CD8-positive, alpha-beta memory T cell (primary cell): ENCODE measurements at regions not wholly inside any gene's neighbourhood (a gene's known extent, or its start where the extent isn't known, plus 50 kb on each side); places are given as distances from the start of the nearest gene placed in this dataset.

Experiments
- CTCF ChIA-PET: fragments of 350-600 bp; sonication (Branson Sonifier 250); formaldehyde crosslinking; loops from one replicate; lab custom pipeline; 2021; ENCODE audit warnings: antibody characterized with exemption; lab: Charles Lee
- POLR2A ChIA-PET: fragments of 350-600 bp; sonication (Branson Sonifier 250); formaldehyde crosslinking; loops from one replicate; lab custom pipeline; 2021; ENCODE audit warnings: antibody characterized with exemption; lab: Charles Lee
- DNase-seq, 5 donors: peaks; one replicate each; pipeline versions ENCODE4 v3.0.0 to v3.0.0-alpha.2; 2020 to 2022; ENCODE audit warnings: mixed read lengths in 1 of 5
- H3K27ac ChIP-seq: one replicate; pipeline ENCODE4 v1.7.0; 2013; ENCODE audit warnings: low read depth, mild to moderate bottlenecking, low read length, moderate library complexity
- H3K27me3 ChIP-seq: 2 replicates; pipeline ENCODE4 v1.7.0; 2013; ENCODE audit warnings: low read length, mild to moderate bottlenecking; ENCODE audit not compliant: insufficient read depth, poor library complexity, severe bottlenecking
- H3K36me3 ChIP-seq: 2 replicates; pipeline ENCODE4 v1.7.0; 2013; ENCODE audit warnings: mild to moderate bottlenecking, low read length, moderate library complexity; ENCODE audit not compliant: insufficient read depth
- H3K4me1 ChIP-seq: 2 replicates; pipeline ENCODE4 v1.7.0; 2013; ENCODE audit warnings: mild to moderate bottlenecking, low read length, moderate library complexity; ENCODE audit not compliant: insufficient read depth
- H3K4me3 ChIP-seq: 2 replicates; pipeline ENCODE4 v1.7.0; 2013; ENCODE audit warnings: mild to moderate bottlenecking, low read length
- H3K9me3 ChIP-seq: 2 replicates; pipeline ENCODE4 v1.7.0; 2013; ENCODE audit warnings: mild to moderate bottlenecking, low read length
- H3K27ac Mint-ChIP-seq, 8 donors: one replicate each; pipeline ENCODE4 v1.8.0; 2020 to 2021; ENCODE audit warnings: mixed read lengths in 8 of 8, mild to moderate bottlenecking in 6 of 8, inconsistent platforms in 3 of 8, moderate library complexity in 3 of 8
- H3K27me3 Mint-ChIP-seq, 2 donors: one replicate each; pipeline ENCODE4 v1.8.0; 2020 to 2021; ENCODE audit warnings: mixed read lengths in 2 of 2, mild to moderate bottlenecking in 1 of 2, moderate library complexity in 1 of 2
- H3K36me3 Mint-ChIP-seq, 3 donors: one replicate each; pipeline ENCODE4 v1.8.0; 2020 to 2021; ENCODE audit warnings: mixed read lengths in 3 of 3, inconsistent platforms in 1 of 3, mild to moderate bottlenecking in 1 of 3
- H3K4me1 Mint-ChIP-seq, 3 donors: one replicate each; pipeline ENCODE4 v1.8.0; 2020 to 2021; ENCODE audit warnings: mixed read lengths in 3 of 3, inconsistent platforms in 1 of 3, mild to moderate bottlenecking in 1 of 3
- H3K4me3 Mint-ChIP-seq, 7 donors: one replicate each; pipeline ENCODE4 v1.8.0; 2020 to 2021; ENCODE audit warnings: mixed read lengths in 7 of 7, mild to moderate bottlenecking in 6 of 7, moderate library complexity in 4 of 7, inconsistent platforms in 2 of 7
- H3K9me3 Mint-ChIP-seq, 5 donors: one replicate each; pipeline ENCODE4 v1.8.0; 2020 to 2022; ENCODE audit warnings: mixed read lengths in 5 of 5, mild to moderate bottlenecking in 3 of 5, moderate library complexity in 2 of 5, inconsistent platforms in 1 of 5

- ChIA-PET POLR2A (no interaction called here), CTCF (no interaction called here)
- H3K27ac ChIP-seq: no peak overlapping the region
- H3K4me3 ChIP-seq: no peak overlapping the region
- no peak for DNase-seq
- H3K27ac Mint-ChIP-seq: no peak overlapping the region
- no peak overlapping the region for H3K4me3 Mint-ChIP-seq
- no peaks in the 10 kb centered on the region for H3K4me1 Mint-ChIP-seq
- H3K27me3 Mint-ChIP-seq: peaks cover 3 to 8% of the 10 kb centered on the region in 2 donors
- H3K9me3 Mint-ChIP-seq: no peaks in the 10 kb centered on the region
- H3K27me3 ChIP-seq: no peaks in the 10 kb centered on the region
- H3K36me3 ChIP-seq: no peaks in the 10 kb centered on the region
- H3K4me1 ChIP-seq: no peaks in the 10 kb centered on the region
- H3K9me3 ChIP-seq: no peaks in the 10 kb centered on the region
- H3K36me3 Mint-ChIP-seq: no peaks in the 10 kb centered on the region
These were observed 91.9 kb upstream of the STARD13 start for GRCh38 chr13:33377411-33377810.

DNA sequence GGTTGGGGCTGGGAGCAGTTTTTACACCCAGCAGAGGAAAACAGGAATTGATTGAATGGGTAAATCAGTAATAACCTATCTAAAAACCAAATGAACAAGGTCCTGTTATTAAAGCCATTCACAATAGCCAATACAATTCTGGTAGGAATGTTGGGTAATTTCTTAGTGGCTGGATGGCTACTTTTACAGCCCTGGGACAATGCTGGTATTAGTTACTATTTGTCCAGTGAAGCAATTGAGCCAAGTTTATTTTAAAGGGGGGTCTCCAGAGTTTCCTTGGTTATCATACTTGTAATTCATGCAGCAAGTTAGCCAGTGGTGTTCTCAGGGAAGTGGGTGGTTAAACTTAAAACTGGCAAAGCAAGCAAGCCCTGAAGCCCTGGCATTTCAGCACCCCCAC is 92.3 kb upstream of the STARD13 start:
- no peak for DNase-seq
- Histone ChIP-seq H3K27me3 (no peaks in the 10 kb centered on the region), H3K36me3 (no peaks in the 10 kb centered on the region), H3K4me1 (no peaks in the 10 kb centered on the region), H3K4me3 (no peak overlapping the region), H3K9me3 (no peaks in the 10 kb centered on the region), H3K27ac (no peak overlapping the region)
- Mint-ChIP-seq H3K9me3 (no peaks in the 10 kb centered on the region), H3K4me3 (no peak overlapping the region), H3K36me3 (no peaks in the 10 kb centered on the region), H3K27ac (no peak overlapping the region), H3K27me3 (peaks cover 3 to 8% of the 10 kb centered on the region in 2 donors), H3K4me1 (no peaks in the 10 kb centered on the region)
- ChIA-PET POLR2A (no interaction called here), CTCF (no interaction called here)

GRCh38 chr13:33379608-33380007 is 94.1 kb upstream of the STARD13 start:
- Mint-ChIP-seq H3K4me1 (no peaks in the 10 kb centered on the region), H3K36me3 (no peaks in the 10 kb centered on the region), H3K27ac (no peak overlapping the region), H3K9me3 (no peaks in the 10 kb centered on the region), H3K4me3 (no peak overlapping the region), H3K27me3 (peaks cover 3 to 11% of the 10 kb centered on the region in 2 donors)
- Histone ChIP-seq H3K36me3 (no peaks in the 10 kb centered on the region), H3K4me1 (no peaks in the 10 kb centered on the region), H3K4me3 (no peak overlapping the region), H3K9me3 (no peaks in the 10 kb centered on the region), H3K27ac (no peak overlapping the region), H3K27me3 (no peaks in the 10 kb centered on the region)
- ChIA-PET POLR2A (no interaction called here), CTCF (no interaction called here)
- no peak for DNase-seq

DNA sequence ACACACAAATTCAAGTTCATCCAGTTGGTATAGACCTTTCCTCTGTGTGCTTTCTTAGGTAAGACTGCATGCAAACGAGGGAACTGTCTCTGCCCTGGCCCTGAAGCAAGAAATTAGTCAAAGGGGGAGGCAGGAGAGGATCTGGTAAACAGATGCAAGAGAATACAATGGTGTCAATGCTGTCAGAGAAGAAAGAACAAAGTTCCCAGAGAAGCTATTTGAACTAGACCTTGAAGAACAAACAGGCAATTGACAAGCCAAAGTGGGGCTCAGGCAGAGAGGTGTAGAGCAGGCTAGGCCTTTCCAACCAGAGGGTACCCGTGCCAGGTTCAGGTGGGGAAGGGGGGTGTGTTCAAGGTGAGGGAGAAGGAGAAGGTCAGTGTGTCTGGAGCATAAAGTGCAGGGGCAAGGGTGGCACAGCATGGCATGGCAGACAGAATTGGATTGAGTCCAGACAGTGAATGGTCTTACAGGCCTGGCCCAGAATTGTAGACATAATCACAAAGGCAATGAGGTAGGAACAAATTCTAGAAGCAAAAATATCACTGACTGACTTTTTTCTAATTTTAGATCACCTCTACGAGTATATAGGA is 95.0 kb upstream of the STARD13 start:
- Histone ChIP-seq H3K4me3 (no peak overlapping the region), H3K36me3 (no peaks in the 10 kb centered on the region), H3K4me1 (no peaks in the 10 kb centered on the region), H3K27ac (no peak overlapping the region), H3K27me3 (no peaks in the 10 kb centered on the region), H3K9me3 (no peaks in the 10 kb centered on the region)
- H3K27me3 Mint-ChIP-seq: peaks cover 3 to 11% of the 10 kb centered on the region in 2 donors
- H3K27ac Mint-ChIP-seq: no peak overlapping the region
- H3K4me3 Mint-ChIP-seq: no peak overlapping the region
- ChIA-PET CTCF (no interaction called here), POLR2A (no interaction called here)
- no peaks in the 10 kb centered on the region for H3K9me3 Mint-ChIP-seq
- H3K36me3 Mint-ChIP-seq: no peaks in the 10 kb centered on the region
- no peak for DNase-seq
- H3K4me1 Mint-ChIP-seq: no peaks in the 10 kb centered on the region

- H3K27me3 ChIP-seq: no peaks in the 10 kb centered on the region
- H3K9me3 Mint-ChIP-seq: no peaks in the 10 kb centered on the region
- H3K27ac Mint-ChIP-seq: no peak overlapping the region
- ChIA-PET POLR2A (no interaction called here), CTCF (no interaction called here)
- peaks cover 3 to 11% of the 10 kb centered on the region in 2 donors for H3K27me3 Mint-ChIP-seq
- no peaks in the 10 kb centered on the region for H3K9me3 ChIP-seq
- H3K4me1 Mint-ChIP-seq: no peaks in the 10 kb centered on the region
- no peaks in the 10 kb centered on the region for H3K4me1 ChIP-seq
- H3K4me3 Mint-ChIP-seq: no peak overlapping the region
- H3K36me3 ChIP-seq: no peaks in the 10 kb centered on the region
- no peaks in the 10 kb centered on the region for H3K36me3 Mint-ChIP-seq
- H3K4me3 ChIP-seq: no peak overlapping the region
- H3K27ac ChIP-seq: no peak overlapping the region
- no peak for DNase-seq
These were observed 95.6 kb upstream of the STARD13 start for GRCh38 chr13:33381180-33381579.

DNA sequence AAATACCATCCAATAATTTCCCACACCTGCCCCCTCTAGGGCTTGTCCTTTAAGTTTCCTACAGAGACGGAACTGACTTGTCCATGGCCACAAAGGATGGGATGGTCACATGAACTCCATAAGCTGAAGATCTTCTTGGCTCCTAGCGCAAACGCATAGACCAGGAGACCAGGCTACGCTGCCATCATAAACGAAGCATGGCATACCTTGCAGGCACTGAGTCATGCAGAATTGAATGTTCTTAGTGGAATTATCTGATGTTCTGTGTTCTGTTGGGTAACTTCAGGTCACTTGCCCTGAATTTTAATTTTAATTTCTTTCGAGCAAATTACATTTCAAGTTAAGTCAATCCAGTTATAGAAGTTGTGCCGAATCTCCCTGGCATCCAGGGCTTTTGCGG is 96.4 kb upstream of the STARD13 start:
- POLR2A ChIA-PET: no interaction called here
- CTCF ChIA-PET: no interaction called here
- no peaks in the 10 kb centered on the region for H3K4me1 Mint-ChIP-seq
- no peaks in the 10 kb centered on the region for H3K9me3 Mint-ChIP-seq
- H3K9me3 ChIP-seq: no peaks in the 10 kb centered on the region
- no peaks in the 10 kb centered on the region for H3K4me1 ChIP-seq
- H3K27ac ChIP-seq: no peak overlapping the region
- H3K36me3 ChIP-seq: no peaks in the 10 kb centered on the region
- H3K36me3 Mint-ChIP-seq: no peaks in the 10 kb centered on the region
- H3K4me3 Mint-ChIP-seq: no peak overlapping the region
- DNase-seq: no peak
- H3K27me3 Mint-ChIP-seq: peaks cover 0 to 11% of the 10 kb centered on the region in 2 donors
- no peaks in the 10 kb centered on the region for H3K27me3 ChIP-seq
- no peak overlapping the region for H3K27ac Mint-ChIP-seq
- H3K4me3 ChIP-seq: no peak overlapping the region

DNA sequence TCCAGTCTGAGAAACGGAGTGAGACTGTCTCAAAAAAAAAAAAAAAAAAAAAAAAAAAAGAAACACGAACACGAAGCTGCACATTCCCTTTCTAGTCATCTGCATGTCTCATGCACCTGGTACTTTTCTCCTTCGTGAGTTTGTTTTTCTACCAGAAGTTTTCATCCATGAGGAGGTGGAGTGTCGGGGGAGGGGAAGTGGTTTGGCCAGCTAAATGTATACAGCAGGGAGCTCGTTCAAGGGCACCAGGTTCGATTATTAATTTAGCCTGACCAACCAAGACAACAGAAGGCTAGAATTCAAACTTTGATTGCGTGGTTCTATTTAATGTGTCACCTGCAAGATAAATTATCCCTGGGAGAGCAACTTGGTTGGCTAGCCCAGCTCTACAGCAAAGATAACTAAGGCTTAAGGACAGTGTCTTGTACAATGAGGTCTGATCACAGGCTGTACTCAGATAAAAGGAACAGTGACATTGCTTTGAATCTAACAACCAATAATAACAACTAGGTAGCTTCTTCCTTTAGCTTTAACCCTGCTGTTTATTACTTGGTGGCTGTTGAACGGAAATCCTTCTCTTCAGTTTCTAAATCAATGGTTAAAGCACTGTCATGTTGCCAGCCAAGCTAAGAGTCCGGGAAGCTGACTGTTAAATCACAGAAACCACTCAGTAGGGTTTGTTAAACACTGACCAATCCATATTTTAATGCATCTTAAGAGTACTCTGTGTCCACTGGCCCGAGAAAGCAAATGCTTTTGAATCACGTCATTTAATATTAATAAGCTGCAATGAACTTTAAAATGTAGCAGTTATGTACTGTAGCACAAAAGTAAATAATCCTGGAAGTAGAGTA is 98.4 kb upstream of the STARD13 start:
- POLR2A ChIA-PET: interaction anchor here (0.6 kb wide), 1 partner anchor 885 kb away, joined by 5 read pairs; no protein-coding TSS in a partner anchor
- H3K36me3 Mint-ChIP-seq: no peaks in the 10 kb centered on the region
- Histone ChIP-seq H3K4me1 (no peaks in the 10 kb centered on the region), H3K9me3 (no peaks in the 10 kb centered on the region), H3K27ac (no peak overlapping the region), H3K36me3 (no peaks in the 10 kb centered on the region), H3K27me3 (no peaks in the 10 kb centered on the region), H3K4me3 (no peak overlapping the region)
- H3K27ac Mint-ChIP-seq: no peak overlapping the region
- no peak for DNase-seq
- H3K4me1 Mint-ChIP-seq: no peaks in the 10 kb centered on the region
- CTCF ChIA-PET: no interaction called here
- H3K9me3 Mint-ChIP-seq: no peaks in the 10 kb centered on the region
- H3K4me3 Mint-ChIP-seq: no peak overlapping the region
- peaks cover 0 to 9% of the 10 kb centered on the region in 2 donors for H3K27me3 Mint-ChIP-seq

GRCh38 chr13:33388286-33388998 is 102.9 kb upstream of the STARD13 start:
- no peak overlapping the region for H3K27ac Mint-ChIP-seq
- H3K36me3 Mint-ChIP-seq: no peaks in the 10 kb centered on the region
- no peaks in the 10 kb centered on the region for H3K9me3 Mint-ChIP-seq
- Histone ChIP-seq H3K9me3 (no peaks in the 10 kb centered on the region), H3K27ac (no peak overlapping the region), H3K36me3 (no peaks in the 10 kb centered on the region), H3K27me3 (no peaks in the 10 kb centered on the region), H3K4me3 (no peak overlapping the region), H3K4me1 (no peaks in the 10 kb centered on the region)
- no peak for DNase-seq
- H3K4me3 Mint-ChIP-seq: no peak overlapping the region
- H3K27me3 Mint-ChIP-seq: peaks cover 4 to 13% of the 10 kb centered on the region in 2 donors
- ChIA-PET CTCF (no interaction called here), POLR2A (no interaction called here)
- no peaks in the 10 kb centered on the region for H3K4me1 Mint-ChIP-seq
